RWPE2 (cell line): ENCODE measurements at regions not wholly inside any gene's neighbourhood (a gene's known extent, or its start where the extent isn't known, plus 50 kb on each side); places are given as distances from the start of the nearest gene placed in this dataset.
"Not testable (repeated sequence)": the region's sequence is repeated elsewhere in the genome, so short reads cannot be mapped to it uniquely, and the experiment has no call there.

Experiments used
- ATAC-seq: fragments of 200-7000 bp; cut with Tn5 transposase; 3 replicates; pipeline ENCODE4 v1.9.1; 2021; ENCODE audit warnings: low read depth
- DNase-seq: peaks from one replicate; pipeline ENCODE4 v3.0.0-alpha.2; 2020; ENCODE audit warnings: low spot score
- H3K27ac ChIP-seq: fragments of 450-650 bp; 2 replicates; pipeline ENCODE4 v1.5.1; 2017; ENCODE audit warnings: mild to moderate bottlenecking; ENCODE audit not compliant: poor library complexity, severe bottlenecking
- H3K27me3 ChIP-seq: fragments of 250-450 bp; sonication (Bioruptor Pico); 2 replicates; pipeline ENCODE4 v1.5.1; 2021; ENCODE audit warnings: mild to moderate bottlenecking, moderate library complexity; ENCODE audit not compliant: insufficient read depth, poor library complexity, severe bottlenecking
- H3K36me3 ChIP-seq: fragments of 250-450 bp; sonication (Bioruptor Pico); 2 replicates; pipeline ENCODE4 v1.5.1; 2020; ENCODE audit warnings: low read depth, mild to moderate bottlenecking, moderate library complexity
- H3K4me1 ChIP-seq: fragments of 250-450 bp; sonication (Bioruptor Pico); 2 replicates; pipeline ENCODE4 v1.5.1; 2021; ENCODE audit warnings: mild to moderate bottlenecking, moderate library complexity; ENCODE audit not compliant: insufficient read depth, poor library complexity, severe bottlenecking
- H3K4me3 ChIP-seq: fragments of 250-450 bp; sonication (Bioruptor Pico); 2 replicates; pipeline ENCODE4 v1.5.1; 2021; ENCODE audit warnings: mild to moderate bottlenecking, moderate library complexity; ENCODE audit not compliant: severe bottlenecking
- H3K9me3 ChIP-seq: fragments of 250-450 bp; sonication (Bioruptor Pico); 2 replicates; pipeline ENCODE4 v1.5.1; 2021; ENCODE audit warnings: mild to moderate bottlenecking, moderate library complexity; ENCODE audit not compliant: severe bottlenecking

DNA sequence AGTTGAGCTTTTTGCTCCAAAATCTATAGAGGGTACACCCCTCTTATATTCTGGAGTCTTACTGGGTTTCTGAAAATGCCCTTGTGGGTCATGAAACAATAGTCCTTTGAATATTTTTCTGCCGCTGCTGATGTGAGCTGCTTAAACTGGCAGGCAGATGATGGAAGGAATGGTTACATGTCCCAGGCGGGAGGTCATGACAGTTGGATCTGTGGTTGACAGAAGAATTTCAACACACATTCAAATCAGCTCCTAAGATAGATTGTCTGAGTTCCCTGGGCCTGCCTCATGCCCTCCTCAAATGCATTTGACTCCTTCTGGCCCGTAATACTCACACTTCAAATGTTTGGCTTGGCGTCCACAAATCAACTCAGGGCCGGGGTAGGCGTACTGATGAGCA, 105.0 kb upstream of the IKBKE start:
- H3K4me3 ChIP-seq, H3K27ac ChIP-seq, H3K9me3 ChIP-seq, ATAC-seq, DNase-seq, H3K4me1 ChIP-seq, H3K36me3 ChIP-seq, H3K27me3 ChIP-seq: not testable (repeated sequence)

DNA sequence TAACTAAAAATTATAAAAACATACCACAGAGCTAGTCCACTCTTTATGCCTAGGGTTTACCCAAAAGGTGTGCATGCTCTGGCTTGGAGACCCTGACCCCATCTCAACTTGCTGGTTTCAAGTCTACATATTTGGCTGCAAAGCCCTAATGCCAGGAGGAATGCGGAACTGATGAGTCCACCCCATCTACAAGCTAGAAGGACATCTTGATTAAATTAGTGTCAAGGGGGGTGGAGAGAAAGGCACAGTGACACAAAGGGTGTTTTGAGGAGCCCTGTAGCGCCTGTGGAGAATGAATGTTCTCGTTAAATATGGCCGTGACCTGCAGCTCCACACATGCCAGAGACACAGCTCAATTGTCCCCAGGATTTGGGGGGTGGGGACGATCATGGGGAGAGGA, 104.1 kb upstream of the IKBKE start:
- not testable (repeated sequence) for ATAC-seq, H3K4me3 ChIP-seq, H3K27ac ChIP-seq, H3K36me3 ChIP-seq, H3K4me1 ChIP-seq, H3K27me3 ChIP-seq, H3K9me3 ChIP-seq, DNase-seq

GRCh38 chr1:206366772-206367171, 103.5 kb upstream of the IKBKE start:
- ATAC-seq, H3K9me3 ChIP-seq, H3K36me3 ChIP-seq, H3K4me3 ChIP-seq, H3K27me3 ChIP-seq, H3K27ac ChIP-seq, DNase-seq, H3K4me1 ChIP-seq: not testable (repeated sequence)

DNA sequence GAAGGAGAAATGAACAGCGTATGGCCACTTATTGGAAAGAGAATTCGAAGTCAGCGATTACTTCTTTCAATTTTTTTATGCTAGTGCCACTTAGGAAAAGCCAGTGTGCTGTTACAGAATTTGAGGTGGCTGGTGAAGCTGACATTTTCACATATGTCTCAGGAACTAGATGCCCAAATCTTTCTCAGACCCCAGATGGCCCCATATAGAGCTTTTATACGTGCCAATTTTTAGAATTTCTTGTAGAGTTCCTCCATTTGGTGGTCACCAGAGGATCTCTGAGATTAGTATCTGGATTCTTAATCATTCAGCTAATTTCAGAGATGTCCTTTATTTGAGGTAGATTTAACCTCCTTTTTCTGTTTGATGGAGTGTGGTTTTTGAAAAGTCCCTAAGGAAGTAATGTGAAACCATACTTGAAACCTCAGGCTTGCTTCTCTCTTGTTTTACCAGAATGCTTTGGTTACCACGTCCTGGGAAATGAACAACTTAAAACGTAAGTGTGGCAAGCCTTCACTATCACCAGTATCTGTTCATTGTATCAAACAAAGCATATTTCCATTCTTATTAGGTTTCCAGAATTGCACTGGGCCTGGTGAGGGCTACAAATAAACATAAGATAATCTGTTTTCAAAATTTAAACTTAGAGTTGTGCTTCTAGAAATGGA, 102.2 kb upstream of the IKBKE start:
- DNase-seq, H3K4me1 ChIP-seq, H3K4me3 ChIP-seq, H3K36me3 ChIP-seq, H3K9me3 ChIP-seq, H3K27me3 ChIP-seq, ATAC-seq, H3K27ac ChIP-seq: not testable (repeated sequence)

GRCh38 chr1:206374725-206375124, 95.6 kb upstream of the IKBKE start:
- H3K27ac ChIP-seq, H3K27me3 ChIP-seq, H3K4me1 ChIP-seq, DNase-seq, H3K4me3 ChIP-seq, H3K36me3 ChIP-seq, H3K9me3 ChIP-seq: not testable (repeated sequence)
- ATAC-seq = peak; percentile 61; the same call in 2 of the 3 replicates

GRCh38 chr1:206375552-206375951, 94.7 kb upstream of the IKBKE start:
- H3K4me1 ChIP-seq, ATAC-seq, DNase-seq, H3K4me3 ChIP-seq, H3K27ac ChIP-seq, H3K27me3 ChIP-seq, H3K36me3 ChIP-seq, H3K9me3 ChIP-seq: not testable (repeated sequence)

- not testable (repeated sequence) for DNase-seq, H3K36me3 ChIP-seq
Observed at GRCh38 chr1:206378506-206378905, 91.8 kb upstream of the IKBKE start.

GRCh38 chr1:206379245-206379644, 91.0 kb upstream of the IKBKE start:
- H3K4me1 ChIP-seq, H3K4me3 ChIP-seq, H3K27ac ChIP-seq, H3K9me3 ChIP-seq, ATAC-seq, H3K36me3 ChIP-seq, DNase-seq, H3K27me3 ChIP-seq: not testable (repeated sequence)

More at GRCh38 chr1:206378506-206378905, 91.8 kb upstream of the IKBKE start:
- H3K4me3 ChIP-seq, ATAC-seq, H3K27me3 ChIP-seq, H3K9me3 ChIP-seq, H3K4me1 ChIP-seq, H3K27ac ChIP-seq: not testable (repeated sequence)

DNA sequence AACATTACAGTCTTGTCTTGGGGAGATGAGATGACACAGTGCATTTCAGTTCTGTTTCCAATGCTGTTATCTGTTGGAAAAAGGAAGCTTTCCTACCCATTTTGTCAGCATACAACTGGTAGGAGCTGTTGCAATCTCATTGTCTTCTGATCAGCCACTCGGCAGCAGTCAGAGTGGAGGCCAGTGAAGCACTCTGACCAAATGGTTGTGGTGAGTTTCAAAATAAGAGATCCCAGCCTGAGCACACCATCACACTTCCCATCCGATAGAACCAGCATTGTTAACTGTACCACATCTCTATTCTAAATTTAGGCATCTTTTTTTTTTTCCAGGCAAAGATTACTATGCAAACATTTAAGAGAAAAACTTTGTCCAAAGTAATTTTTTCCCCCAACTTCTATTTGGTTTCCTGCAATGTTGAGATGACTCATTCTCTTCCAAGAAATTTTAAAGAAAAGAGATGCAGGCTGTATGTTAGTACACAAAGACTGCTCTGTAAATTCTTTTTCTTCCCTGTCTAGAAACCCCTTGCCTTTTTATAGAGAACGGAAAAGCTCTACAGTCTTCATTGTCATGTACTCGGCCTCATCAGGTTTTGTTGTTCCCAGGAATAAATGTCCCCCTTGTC, 90.0 kb upstream of the IKBKE start:
- not testable (repeated sequence) for H3K36me3 ChIP-seq, H3K27ac ChIP-seq, H3K27me3 ChIP-seq, DNase-seq, H3K4me1 ChIP-seq, H3K9me3 ChIP-seq, H3K4me3 ChIP-seq
- ATAC-seq = peak; percentile 56

- peak; percentile 81 for ATAC-seq
- not testable (repeated sequence) for H3K27ac ChIP-seq, H3K36me3 ChIP-seq, DNase-seq, H3K4me1 ChIP-seq, H3K9me3 ChIP-seq, H3K27me3 ChIP-seq, H3K4me3 ChIP-seq
Observed at GRCh38 chr1:206380791-206381610, 89.3 kb upstream of the IKBKE start.

DNA sequence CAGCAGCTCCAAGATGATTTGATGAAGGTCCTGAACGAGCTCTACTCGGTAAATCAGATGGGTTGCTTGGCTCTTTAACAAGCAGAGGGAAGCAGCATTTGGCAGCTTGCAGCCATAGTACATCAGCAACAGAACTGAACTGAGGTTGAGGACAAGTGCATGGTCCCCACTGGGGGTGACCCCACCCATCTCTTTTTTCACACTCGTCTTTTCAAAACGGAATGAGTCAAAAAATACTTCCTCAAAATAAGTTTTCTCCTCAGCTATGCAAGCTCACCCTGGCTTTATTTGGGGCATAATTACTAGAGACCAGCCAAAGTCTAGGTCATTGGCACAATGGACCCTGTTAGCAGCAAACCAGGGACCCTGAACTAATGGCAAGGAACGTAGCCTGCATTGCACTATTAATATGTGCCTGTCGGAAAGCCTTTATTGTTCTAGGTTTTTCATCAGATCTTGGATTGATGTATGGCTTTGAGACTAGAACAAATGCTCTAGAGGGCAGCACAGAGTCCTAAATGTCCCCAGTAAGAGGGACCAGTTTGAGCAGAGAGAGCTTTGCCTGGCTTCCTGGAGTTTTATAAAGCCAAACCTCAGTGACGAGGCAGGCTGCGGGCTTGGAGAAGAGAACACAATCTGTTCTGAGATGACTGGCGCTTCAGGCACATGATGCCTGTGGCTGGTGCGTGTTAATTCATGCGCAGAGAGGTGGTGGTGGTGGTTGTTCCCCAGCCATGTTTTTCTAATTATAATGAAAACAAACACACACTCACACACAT, 86.1 kb upstream of the IKBKE start:
- H3K27me3 ChIP-seq, H3K27ac ChIP-seq, ATAC-seq, DNase-seq, H3K4me3 ChIP-seq, H3K4me1 ChIP-seq, H3K36me3 ChIP-seq, H3K9me3 ChIP-seq: not testable (repeated sequence)
